ENCODE measurements at regions not wholly inside any gene's neighbourhood (a gene's known extent, or its start where the extent isn't known, plus 50 kb on each side); places are given as distances from the start of the nearest gene placed in this dataset.

DNA sequence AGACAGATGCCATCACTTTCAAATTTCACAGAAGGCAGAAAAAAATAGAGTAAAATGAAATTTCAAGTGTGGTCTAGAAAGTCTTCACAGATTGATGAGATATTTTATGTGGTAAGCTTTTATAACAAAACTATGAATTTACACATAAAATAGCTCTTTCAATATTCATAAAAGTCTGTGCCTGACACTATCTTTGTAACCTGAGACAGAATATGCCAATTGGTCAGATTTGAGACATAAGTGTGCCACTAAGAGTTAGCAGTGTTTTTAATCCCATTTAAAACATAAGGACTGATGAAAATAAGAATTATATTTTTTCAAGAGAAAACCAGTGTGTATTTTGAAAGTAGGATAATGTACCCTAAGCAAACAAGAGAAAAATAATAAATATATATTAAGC lies 769.5 kb upstream of the LUZP2 start:
- TF ChIP-seq, protein P1, sequence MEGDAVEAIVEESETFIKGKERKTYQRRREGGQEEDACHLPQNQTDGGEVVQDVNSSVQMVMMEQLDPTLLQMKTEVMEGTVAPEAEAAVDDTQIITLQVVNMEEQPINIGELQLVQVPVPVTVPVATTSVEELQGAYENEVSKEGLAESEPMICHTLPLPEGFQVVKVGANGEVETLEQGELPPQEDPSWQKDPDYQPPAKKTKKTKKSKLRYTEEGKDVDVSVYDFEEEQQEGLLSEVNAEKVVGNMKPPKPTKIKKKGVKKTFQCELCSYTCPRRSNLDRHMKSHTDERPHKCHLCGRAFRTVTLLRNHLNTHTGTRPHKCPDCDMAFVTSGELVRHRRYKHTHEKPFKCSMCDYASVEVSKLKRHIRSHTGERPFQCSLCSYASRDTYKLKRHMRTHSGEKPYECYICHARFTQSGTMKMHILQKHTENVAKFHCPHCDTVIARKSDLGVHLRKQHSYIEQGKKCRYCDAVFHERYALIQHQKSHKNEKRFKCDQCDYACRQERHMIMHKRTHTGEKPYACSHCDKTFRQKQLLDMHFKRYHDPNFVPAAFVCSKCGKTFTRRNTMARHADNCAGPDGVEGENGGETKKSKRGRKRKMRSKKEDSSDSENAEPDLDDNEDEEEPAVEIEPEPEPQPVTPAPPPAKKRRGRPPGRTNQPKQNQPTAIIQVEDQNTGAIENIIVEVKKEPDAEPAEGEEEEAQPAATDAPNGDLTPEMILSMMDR (IDR thresholded peaks at IDR 0.05), result no peak
- no peak for TF ChIP-seq POLR2A (IDR thresholded peaks at IDR 0.05)
